Amygdala (tissue), 56 donors: ENCODE measurements at regions not wholly inside any gene's neighbourhood (a gene's known extent, or its start where the extent isn't known, plus 50 kb on each side); places are given as distances from the start of the nearest gene placed in this dataset.
"Not testable (repeated sequence)": the region's sequence is repeated elsewhere in the genome, so short reads cannot be mapped to it uniquely, and the experiment has no call there.

ENCODE experiments used
- DNase-seq, 56 donors: peaks; one replicate each; lab custom pipeline; 2025; lab: John Stamatoyannopoulos, UW

DNA sequence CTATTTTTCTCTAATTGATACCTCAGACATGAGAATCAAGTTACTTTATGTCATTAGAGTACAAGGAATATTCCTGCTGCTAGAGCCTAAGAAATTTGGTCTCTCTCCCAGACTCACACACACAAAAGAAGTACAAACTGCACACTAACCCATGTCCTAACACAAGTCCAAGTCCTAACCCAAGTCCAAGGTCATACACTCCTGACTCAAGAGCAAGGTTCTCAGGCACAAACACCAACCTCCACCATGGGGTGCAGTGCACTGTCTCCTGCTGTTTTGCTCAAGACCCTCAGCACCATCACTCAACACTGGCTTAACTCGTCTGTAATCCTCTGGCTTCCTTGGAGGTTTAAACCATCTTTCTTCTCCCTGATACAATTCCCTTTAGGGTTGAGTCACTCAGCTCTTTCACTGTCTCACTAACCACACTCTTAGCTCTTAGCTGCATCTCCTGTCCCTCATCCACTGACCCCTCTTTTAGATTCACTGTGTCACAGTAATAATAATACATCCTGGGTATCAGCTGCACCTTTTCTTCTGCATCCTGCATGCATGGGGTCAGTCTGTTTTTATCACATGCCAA is 129.8 kb downstream of the BCL2L11 start:
- DNase-seq, result no peak

DNA sequence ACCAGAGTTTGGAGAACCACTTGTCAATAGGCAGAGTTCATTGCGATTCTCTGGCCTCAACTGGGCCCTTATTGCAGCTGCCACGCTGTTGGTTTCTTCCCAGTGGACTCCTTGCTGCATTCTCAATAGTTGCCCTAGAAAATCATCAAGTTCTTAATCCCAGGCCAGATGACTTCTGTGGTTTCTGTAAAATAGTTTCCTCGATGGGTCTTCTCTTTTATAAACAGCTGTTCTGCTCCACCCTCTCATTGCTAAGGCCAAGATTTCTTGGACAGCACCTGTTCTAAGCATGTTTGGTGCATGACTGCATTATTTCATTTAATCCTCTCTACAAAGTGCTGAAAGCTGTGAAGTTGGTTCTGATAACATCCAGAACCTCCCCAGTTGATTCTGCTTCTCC is 131.0 kb downstream of the BCL2L11 start:
- no peak for DNase-seq

DNA sequence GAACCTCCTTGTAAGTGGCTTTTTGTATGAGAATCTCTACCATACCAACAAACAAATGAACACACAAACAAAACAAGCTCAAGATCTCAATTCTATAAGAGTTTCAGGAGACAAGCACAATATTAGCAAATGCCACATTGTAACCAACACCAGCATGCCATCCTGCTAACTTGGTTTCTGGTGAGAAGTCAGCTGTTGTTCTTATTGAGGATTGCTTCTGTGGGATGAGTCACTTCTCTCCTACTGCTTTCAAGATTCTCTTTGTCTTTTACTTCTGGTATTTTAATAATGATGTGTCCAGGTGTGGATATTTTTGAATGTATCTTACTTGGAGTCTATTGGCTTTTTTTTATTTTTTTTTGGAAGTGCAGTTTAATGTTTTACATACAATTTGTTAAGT is 131.7 kb downstream of the BCL2L11 start:
- DNase-seq, result no peak

DNA sequence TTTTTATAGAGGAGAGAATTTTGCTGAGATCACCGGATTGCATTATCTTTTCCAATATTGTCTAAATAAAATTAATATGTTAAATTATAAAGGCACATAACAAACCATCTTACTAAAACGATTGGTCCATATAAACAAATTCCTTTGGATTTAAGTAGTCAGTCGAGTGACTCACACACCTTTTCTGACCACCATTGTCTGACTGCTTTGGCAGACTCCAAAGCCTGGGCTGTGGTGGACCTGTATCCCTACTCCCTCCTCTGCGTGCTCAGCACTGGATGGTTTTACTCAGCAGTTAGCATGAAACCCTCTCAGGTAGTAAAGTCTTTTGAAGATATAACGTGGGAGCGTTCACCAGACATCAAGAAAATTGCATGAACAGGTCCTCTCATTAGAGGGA is 134.2 kb downstream of the BCL2L11 start:
- not testable (repeated sequence) for DNase-seq

DNA sequence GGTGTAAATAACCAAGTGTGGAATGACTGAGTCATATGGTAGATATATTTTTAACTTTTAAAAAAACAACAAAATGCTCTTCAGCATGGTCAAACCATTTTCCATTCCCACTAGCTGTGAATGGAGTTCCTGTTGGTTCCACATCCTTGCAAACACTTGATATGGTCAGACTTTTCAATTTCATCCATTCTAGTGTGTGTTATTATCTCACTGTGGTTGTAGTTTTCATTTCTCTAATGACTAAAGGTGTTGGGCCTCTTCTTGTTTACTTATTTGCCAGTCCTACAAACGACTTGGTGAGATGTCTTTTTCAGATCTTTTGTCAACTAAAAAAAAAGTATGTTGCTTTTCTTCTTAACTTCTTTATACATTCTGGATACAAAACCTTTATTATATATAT is 135.9 kb downstream of the BCL2L11 start:
- not testable (repeated sequence) for DNase-seq

DNA sequence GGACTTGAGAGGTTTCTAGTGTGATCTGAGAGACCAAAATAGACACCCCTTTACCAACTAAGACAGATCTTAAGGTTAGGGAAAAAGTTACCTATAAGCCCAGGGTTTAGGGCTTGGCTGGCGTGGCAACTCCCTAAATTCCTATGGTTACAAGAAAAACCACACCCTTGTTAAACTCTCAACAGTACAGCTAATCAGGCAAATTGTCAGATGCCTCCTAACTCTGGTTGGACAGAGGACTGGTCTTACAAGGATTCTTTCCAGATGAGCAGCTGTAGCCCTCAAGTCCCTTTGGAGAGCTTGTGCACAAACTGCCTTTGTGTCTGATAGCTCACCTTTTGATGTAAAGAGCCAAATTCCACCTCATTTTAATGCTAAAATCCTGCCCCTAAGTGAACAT is 136.9 kb downstream of the BCL2L11 start:
- not testable (repeated sequence) for DNase-seq

DNA sequence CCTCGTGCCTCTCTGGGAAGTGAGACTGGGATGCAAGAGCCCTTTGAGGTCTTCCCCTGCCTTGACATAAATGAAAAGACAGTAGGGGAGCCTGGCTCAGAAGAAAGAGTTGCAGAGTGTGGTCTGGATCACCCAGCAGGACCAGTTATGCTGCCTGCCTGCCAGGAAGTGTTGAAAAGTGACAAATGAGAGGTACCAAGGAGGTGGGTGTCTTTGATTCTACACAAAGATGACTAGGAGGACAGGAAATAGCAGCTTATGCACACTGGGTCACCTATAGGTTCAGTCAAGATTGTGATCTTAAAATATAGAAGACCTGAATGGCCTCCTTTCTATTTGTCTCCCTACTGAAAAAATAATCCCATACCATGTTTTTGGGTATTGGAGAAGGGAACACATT is 137.6 kb downstream of the BCL2L11 start:
- not testable (repeated sequence) for DNase-seq

DNA sequence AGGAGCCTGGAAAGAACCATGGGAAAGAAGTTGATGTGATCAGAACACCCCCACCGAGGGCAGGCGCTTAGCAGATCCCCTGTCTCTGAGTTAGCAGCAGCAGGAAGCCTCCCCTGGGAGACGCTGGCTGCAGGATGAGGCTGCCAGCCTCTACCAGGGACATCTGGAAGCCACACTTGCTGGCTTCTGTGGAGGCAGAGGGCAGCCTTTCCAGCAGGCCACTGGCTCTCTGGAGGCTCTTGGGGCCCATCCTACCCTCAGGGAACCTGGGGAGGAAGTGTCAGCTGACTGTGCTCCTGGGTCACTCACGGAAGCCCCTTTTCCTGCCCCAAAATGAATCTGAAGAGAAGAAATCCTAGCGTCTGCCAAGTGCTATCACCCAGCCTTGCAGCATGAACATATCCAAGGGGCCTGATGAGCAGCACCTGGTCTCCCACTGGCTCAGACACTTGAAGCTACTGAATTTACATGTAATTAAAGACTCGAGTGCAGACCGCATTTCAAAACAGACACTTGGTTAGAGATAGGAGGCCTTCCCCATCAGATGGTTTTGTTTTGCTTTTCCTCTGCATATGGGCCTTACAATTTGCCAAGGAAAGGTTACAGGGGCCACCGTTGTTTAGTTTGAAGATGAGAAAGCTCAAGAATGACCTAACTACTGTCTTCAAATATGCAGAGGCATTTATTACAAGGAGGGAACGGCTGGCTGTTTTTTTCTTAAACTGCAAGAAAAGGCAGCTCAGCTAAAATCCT is 142.1 kb downstream of the BCL2L11 start:
- not testable (repeated sequence) for DNase-seq

DNA sequence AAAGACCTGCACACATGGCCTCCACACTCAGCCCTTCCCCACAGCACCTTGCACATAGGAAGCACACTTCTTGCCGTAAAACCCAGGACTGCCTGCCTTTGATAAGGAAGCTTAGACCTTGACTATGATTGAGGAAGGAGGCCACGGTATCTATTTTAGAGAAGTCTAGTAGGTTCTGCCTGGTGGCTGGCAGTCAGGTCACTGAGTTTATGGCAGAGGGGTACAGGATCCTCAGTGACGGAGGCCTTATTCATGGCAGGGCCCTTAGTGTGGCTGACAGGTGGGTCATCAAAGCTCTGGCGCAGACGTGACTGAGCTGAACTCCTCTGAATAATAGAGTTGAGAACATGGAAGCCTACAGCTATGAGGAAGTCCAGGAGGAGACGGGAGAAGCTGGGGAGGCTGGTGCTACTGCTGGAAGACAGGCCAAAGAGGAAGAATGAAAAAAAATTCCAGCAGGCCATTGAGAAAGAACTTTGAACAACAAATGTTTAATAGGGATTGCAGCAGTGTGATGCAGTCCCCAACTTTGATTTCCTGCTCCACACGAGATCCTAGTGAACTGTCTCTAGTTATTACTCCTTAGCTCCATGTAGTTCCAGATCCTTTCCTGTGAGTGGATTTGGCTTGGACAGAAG is 142.8 kb downstream of the BCL2L11 start:
- not testable (repeated sequence) for DNase-seq

DNA sequence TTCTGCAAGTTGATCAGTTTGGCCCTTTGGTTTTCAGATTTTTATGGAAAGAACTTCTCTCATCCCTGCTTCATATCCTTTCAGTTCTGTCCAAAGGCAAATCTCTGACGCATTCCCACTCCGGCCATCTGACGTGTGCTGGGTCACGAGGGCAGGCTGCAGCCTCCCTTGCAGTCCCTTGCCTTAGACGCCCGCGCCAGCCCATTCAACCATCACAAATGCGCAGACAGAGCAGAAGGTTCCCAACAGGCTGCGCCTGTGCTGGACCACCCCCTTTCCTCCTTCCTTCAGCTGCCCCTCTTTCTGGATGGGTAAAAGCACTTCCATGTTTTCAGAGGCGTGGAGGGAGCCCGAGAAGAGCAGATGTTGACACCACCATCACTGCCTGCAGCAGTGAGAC is 144.2 kb downstream of the BCL2L11 start:
- DNase-seq, result not testable (repeated sequence)

DNA sequence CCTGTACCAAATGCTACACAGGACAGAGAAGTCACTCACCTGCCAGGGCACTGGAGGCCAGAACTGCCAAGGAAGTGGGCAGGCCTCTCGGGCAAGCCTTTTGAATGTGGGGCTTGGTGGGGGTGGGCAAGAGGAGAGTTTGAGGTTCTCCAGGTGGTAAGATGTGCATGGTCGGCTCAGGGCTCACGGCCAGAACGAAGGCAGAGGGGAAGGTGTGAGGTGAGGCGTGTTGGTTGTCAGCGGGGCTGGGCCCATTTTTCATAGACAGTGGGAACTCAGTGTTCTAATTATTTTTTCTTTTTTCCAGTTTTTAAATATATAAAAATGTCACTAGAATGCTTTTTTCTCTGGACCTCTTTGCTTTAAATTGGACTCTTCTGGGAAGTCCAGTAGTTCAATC is 145.8 kb downstream of the BCL2L11 start:
- DNase-seq, result not testable (repeated sequence)

DNA sequence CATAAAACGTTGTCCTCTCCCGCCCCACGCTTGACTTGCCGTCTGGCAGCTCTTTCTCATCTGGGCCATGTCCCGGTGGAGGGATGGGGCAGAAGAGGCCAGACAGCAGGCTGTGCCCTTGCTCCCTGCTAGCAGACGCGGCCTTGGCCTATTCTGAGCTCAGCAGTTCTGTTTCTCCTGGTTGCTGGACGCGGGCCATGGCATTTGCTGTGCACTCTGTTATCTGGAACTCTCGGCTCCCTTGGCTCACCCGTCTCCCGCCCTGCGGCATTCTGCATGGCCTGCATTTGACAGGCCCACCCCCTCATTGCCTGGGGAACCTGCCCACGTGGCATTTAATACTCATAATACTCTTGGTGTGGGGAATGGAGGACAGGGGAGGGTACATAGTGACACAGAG is 146.3 kb downstream of the BCL2L11 start:
- DNase-seq, result not testable (repeated sequence)

DNA sequence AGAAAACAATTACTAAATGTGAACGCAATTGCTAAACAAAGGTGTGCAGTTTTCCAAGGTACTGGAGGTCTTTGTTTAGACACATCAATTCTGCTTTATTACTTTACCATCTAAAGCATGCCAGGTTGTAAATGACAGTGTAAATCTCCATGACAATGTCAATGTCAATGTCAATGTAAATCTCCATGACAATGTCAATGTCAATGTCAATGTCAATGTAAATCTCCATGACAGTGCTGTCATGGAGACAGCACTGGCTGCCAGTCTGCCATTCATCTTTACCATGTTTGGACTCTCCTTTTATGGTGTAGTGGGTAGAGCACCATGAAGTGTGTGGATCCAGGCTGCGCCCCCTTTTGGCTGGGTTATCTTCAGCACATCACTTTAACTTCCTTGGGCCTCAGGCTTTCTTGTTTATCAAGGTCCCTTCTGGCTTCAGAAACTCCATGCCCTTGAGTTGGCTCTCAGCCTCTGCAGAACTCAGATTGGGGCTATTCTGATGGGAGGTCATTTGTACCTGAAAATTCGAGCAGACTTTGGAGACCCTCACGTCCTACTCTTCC is 149.1 kb downstream of the BCL2L11 start:
- not testable (repeated sequence) for DNase-seq

DNA sequence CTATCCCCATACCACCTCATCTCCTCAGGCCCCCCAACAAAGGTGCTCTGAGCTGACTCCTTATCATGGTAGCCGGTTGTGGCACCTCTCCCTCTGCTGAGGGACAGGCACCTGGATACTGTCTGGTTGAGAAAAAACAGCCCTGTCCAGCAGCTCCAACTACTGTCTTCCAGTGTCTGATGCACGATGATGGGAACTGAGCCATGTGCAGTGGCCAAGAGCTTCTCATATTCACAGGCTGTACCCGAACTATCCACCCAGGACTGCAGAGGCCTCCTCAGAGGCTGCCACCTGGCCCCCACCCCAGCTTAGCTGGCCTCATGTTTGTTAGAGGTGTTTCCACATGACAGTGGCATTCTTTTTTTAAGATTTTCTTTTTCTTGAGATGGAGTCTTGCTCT is 149.9 kb downstream of the BCL2L11 start:
- not testable (repeated sequence) for DNase-seq

DNA sequence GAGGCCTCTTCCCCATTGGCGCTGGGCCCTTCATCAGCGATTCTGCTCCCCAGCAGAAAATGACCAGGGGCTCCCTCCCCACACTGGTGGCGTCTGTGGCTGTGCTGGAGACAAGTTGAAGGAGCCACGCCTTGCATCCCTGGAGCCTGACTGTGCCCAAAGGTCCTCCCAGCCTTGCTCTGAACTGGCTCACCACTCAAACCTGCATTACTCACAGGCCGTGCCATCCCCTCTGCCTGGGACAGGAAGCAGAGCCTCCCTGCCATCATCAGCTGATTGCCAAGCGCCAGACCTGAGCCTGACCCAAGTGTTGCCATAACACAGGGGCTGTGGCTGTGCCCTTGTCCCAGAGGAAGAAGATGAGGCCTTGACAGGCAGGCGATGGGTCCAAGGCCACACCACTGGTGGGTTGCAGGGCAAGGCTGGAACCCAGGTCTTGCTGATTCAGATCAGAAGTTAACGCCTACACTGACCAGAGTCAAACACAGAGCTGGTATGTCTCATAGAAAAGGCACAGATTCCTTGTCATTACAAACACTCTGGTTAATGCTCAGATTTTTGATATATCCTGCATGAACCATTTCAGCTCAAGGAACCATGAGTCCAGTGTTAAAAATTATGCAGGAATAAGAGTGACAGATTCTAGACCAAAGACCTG is 151.1 kb downstream of the BCL2L11 start:
- DNase-seq, result not testable (repeated sequence)

DNA sequence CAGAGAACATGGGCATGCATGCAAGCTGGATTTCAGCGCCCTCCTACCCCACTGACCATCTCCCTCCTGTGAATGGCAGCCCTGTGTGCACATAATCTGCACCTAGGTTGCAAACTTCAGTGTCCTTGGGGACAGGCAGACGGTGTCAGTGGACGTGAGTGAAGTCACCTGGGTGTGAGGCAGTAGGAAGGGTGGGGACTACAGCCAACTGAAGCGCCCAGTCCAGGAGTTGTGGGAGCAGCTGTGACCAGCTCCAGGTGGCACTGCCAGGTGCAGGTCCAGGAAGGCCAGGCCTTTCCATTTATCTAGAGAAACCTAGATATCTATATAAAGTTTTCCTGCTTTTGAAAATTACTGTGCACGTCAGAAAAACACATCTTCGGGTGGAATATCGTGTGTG is 152.3 kb downstream of the BCL2L11 start:
- DNase-seq, result not testable (repeated sequence)

DNA sequence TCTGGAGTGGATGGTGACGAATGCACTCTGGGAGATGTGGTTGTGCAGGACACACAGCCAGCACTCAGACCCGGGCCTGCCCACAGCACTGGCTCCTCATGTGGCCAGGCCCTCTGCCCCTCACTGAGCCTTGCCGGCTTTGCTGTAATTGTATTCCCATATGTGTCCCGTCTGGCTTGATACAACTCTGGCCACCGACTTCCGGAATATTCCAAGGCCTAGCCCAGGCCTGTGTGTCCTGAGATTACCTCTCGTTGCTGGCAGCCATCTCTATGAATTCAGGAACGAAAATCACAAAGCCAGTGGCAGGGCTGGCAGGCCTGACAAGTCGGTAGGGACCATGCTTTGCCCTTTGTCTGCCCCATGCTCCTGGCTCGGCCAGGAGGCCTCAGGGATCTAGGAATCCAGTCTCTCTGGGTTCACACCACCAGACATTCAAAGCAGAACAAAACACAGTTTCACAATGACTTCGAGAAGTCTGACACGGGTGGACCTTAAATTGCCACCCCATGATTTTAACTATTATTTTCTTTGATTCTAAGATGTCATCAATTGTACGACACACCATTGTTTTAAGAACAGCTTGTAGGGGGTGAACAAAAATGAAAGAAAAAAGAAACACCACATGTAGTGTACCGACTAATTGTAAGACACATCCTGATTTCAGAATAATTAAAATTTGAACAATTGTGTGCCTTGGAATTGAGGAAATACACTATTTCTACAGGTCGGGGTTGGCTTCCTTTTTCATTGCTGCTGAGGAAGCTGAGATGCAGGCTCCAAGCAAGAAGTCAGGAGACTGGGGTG is 154.5 kb downstream of the BCL2L11 start:
- not testable (repeated sequence) for DNase-seq

DNA sequence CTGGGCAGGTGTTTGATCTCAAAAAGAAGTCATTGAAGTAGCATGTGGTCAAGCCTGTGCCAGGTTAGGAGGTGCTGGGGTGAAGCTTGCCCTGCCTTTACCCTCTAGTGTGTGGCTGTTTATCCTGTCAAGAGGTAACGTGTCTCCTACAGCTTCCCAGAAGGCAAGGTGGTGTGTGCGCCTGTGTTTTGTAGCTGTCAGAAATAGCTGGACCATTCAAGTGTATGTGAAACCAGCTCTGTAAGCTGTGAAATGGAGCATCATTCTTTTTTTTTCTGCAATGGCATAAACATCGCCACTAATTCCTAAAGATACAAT is 155.1 kb downstream of the BCL2L11 start:
- not testable (repeated sequence) for DNase-seq

DNA sequence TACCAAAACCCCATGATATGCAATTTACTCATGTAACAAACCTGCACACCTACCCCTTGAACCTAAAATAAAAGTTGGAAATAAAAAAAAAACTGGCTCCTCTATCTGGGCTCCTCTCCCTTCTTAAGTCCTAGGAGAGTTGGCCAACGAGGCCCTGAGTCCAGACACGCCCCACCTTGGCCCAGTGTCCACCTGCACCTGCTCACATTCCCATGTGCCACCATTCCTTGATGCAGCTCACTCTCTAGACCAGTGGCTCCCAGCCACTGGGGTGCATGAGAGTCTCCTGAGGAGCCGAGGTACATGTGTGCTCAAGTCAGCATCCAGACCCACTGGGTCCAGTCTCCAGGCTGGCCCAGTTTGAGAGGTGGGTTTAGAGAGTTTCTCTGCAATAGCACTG is 157.4 kb downstream of the BCL2L11 start:
- DNase-seq, result not testable (repeated sequence)

DNA sequence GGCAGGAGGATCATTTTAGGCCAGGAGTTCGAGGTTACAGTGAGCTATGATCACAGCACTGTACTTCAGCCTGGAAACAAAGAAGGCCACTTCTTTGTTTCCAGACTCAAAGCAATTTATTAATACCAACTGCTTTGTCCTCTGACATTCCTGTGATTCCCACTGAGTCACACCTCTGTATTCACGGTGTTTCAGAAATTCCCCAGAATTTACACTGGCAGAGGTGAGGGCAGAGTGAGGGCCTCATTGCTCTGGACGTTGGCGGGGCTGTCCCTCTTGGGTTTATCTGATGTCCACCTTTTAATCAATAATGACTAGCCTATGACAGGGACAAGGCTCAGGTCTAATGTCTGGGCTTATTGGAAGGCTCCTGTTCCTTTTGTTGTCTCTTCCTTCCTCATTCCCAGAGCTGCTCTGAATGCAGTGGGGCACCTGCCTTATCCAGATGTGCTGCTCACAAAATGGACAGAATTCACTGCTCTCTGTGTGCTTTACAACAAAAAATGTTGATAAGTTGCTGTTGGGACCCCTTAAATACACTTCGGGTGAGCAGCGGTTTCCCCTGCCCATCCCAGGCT is 160.1 kb downstream of the BCL2L11 start:
- DNase-seq, result not testable (repeated sequence)
